Nephron progenitor cell (in vitro differentiated cells): ENCODE measurements at regions not wholly inside any gene's neighbourhood (a gene's known extent, or its start where the extent isn't known, plus 50 kb on each side); places are given as distances from the start of the nearest gene placed in this dataset.

Experiments
- DNase-seq: peaks from one replicate; pipeline ENCODE4 v3.0.0; 2021
- H3K27ac Mint-ChIP-seq: 2 replicates; pipeline ENCODE4 v1.8.0; 2021; ENCODE audit warnings: mild to moderate bottlenecking, moderate library complexity, mixed read lengths
- H3K27me3 Mint-ChIP-seq: 2 replicates; pipeline ENCODE4 v1.8.0; 2021; ENCODE audit warnings: mild to moderate bottlenecking, low read depth, mixed read lengths; ENCODE audit not compliant: poor library complexity
- H3K36me3 Mint-ChIP-seq: 2 replicates; pipeline ENCODE4 v1.8.0; 2021; ENCODE audit warnings: low read depth, mixed read lengths
- H3K4me1 Mint-ChIP-seq: 2 replicates; pipeline ENCODE4 v1.8.0; 2021; ENCODE audit warnings: mixed read lengths
- H3K4me3 Mint-ChIP-seq: 2 replicates; pipeline ENCODE4 v1.8.0; 2021; ENCODE audit warnings: mild to moderate bottlenecking, moderate library complexity, mixed read lengths
- H3K9me3 Mint-ChIP-seq: 2 replicates; pipeline ENCODE4 v1.8.0; 2021; ENCODE audit warnings: mild to moderate bottlenecking, moderate library complexity, mixed read lengths
- CTCF ChIP-seq: fragments of 200-600 bp; sonication (generic); IDR thresholded peaks from 2 replicates; pipeline ENCODE4 v1.5.0; 2021; ENCODE audit warnings: antibody characterized with exemption

GRCh38 chr6:170112583-170112860 lies 178.4 kb downstream of the DLL1 start:
- Mint-ChIP-seq H3K27ac (no peak overlapping the region), H3K9me3 (no peaks in the 10 kb centered on the region), H3K4me1 (peaks cover 30% of the 10 kb centered on the region), H3K36me3 (no peaks in the 10 kb centered on the region), H3K4me3 (no peak overlapping the region), H3K27me3 (peaks cover 13% of the 10 kb centered on the region)
- TF ChIP-seq CTCF, result no peak
- DNase-seq, result no peak

- Mint-ChIP-seq H3K4me1 (peaks cover 29% of the 10 kb centered on the region), H3K9me3 (no peaks in the 10 kb centered on the region), H3K27me3 (peaks cover 13% of the 10 kb centered on the region), H3K4me3 (no peak overlapping the region), H3K27ac (no peak overlapping the region), H3K36me3 (no peaks in the 10 kb centered on the region)
- TF ChIP-seq CTCF, result no peak
- DNase-seq, result no peak
Observed at GRCh38 chr6:170111816-170112582, 178.9 kb downstream of the DLL1 start.

GRCh38 chr6:170111141-170111664 lies 179.7 kb downstream of the DLL1 start:
- no peaks in the 10 kb centered on the region for H3K36me3 Mint-ChIP-seq
- H3K27ac Mint-ChIP-seq, result no peak overlapping the region
- no peaks in the 10 kb centered on the region for H3K9me3 Mint-ChIP-seq
- no peak for DNase-seq
- no peak overlapping the region for H3K4me3 Mint-ChIP-seq
- H3K27me3 Mint-ChIP-seq, result peaks cover 10% of the 10 kb centered on the region
- no peak for TF ChIP-seq CTCF
- peaks cover 21% of the 10 kb centered on the region for H3K4me1 Mint-ChIP-seq

- DNase-seq, result no peak
- no peak overlapping the region for H3K27ac Mint-ChIP-seq
- no peak for TF ChIP-seq CTCF
- no peaks in the 10 kb centered on the region for H3K36me3 Mint-ChIP-seq
- H3K4me1 Mint-ChIP-seq, result peaks cover 14% of the 10 kb centered on the region
- no peak overlapping the region for H3K4me3 Mint-ChIP-seq
- no peaks in the 10 kb centered on the region for H3K9me3 Mint-ChIP-seq
- H3K27me3 Mint-ChIP-seq, result peaks cover 10% of the 10 kb centered on the region
Observed at GRCh38 chr6:170110201-170111140, 180.4 kb downstream of the DLL1 start.

GRCh38 chr6:170108890-170109587 lies 181.8 kb downstream of the DLL1 start:
- H3K4me3 Mint-ChIP-seq, result no peak overlapping the region
- TF ChIP-seq CTCF, result no peak
- peaks cover 12% of the 10 kb centered on the region for H3K4me1 Mint-ChIP-seq
- no peak overlapping the region for H3K27ac Mint-ChIP-seq
- H3K9me3 Mint-ChIP-seq, result peaks cover 5% of the 10 kb centered on the region
- DNase-seq, result no peak
- H3K27me3 Mint-ChIP-seq, result peaks cover 9% of the 10 kb centered on the region
- no peaks in the 10 kb centered on the region for H3K36me3 Mint-ChIP-seq
